ENCODE measurements at regions not wholly inside any gene's neighbourhood (a gene's known extent, or its start where the extent isn't known, plus 50 kb on each side); places are given as distances from the start of the nearest gene placed in this dataset.

- TF ChIP-seq CTCF (IDR thresholded peaks at IDR 0.05; ENCODE audit: insufficient read depth, low read length, poor library complexity, severe bottlenecking) = no peak
- no peak for TF ChIP-seq EZH2phosphoT487 (conservative IDR thresholded peaks at IDR 0.05; ENCODE audit: low read length)
Observed at GRCh38 chr20:58006346-58007316, 221.8 kb downstream of the ANKRD60 start.
